A673 (cell line): ENCODE measurements at regions not wholly inside any gene's neighbourhood (a gene's known extent, or its start where the extent isn't known, plus 50 kb on each side); places are given as distances from the start of the nearest gene placed in this dataset.
A peak's percentile ranks its signal among the peaks of the same experiment; 100 is the strongest.

ENCODE experiments used
- BruUV-seq: library from RNA; stranded (reverse); fragments of 400-500 nt; replicated peaks from 2 replicates; lab custom pipeline; 2021; lab: Mats Ljungman, UMichigan
- CTCF ChIA-PET: fragments of 300-600 bp; sonication (Branson Sonifier 250); formaldehyde crosslinking; loops from one replicate; lab custom pipeline; 2022; ENCODE audit warnings: antibody characterized with exemption; lab: Charles Lee
- POLR2A ChIA-PET: fragments of 300-600 bp; sonication (Branson Sonifier 250); formaldehyde crosslinking; loops from one replicate; lab custom pipeline; 2022; ENCODE audit warnings: antibody characterized with exemption; ENCODE audit not compliant: low non-redundant PET; lab: Charles Lee
- DNase-seq: peaks from one replicate; pipeline ENCODE4 v3.0.0-alpha.2; 2015; ENCODE audit warnings: low spot score
- H3K27ac ChIP-seq: fragments of 200-600 bp; sonication (generic); 2 replicates; pipeline ENCODE4 v1.5.1; 2016; ENCODE audit warnings: mixed run types, low read depth, mild to moderate bottlenecking, mixed read lengths, antibody characterized with exemption, low read length; ENCODE audit not compliant: poor library complexity, severe bottlenecking
- H3K27me3 ChIP-seq: fragments of 200-600 bp; sonication (generic); replicated peaks from 2 replicates; pipeline ENCODE4 v1.6.1; 2017; ENCODE audit warnings: mixed run types, low read depth, mild to moderate bottlenecking, mixed read lengths, antibody characterized with exemption, low read length; ENCODE audit not compliant: insufficient read depth, poor library complexity
- H3K36me3 ChIP-seq: fragments of 200-600 bp; sonication (generic); 2 replicates; pipeline ENCODE4 v1.6.1; 2016; ENCODE audit warnings: mixed run types, mild to moderate bottlenecking, mixed read lengths, antibody characterized with exemption, low read length; ENCODE audit not compliant: insufficient read depth, poor library complexity, severe bottlenecking
- H3K4me1 ChIP-seq: fragments of 200-600 bp; sonication (generic); 2 replicates; pipeline ENCODE4 v1.6.1; 2017; ENCODE audit warnings: mixed run types, mild to moderate bottlenecking, mixed read lengths, antibody characterized with exemption, low read length; ENCODE audit not compliant: insufficient read depth, poor library complexity, severe bottlenecking
- H3K4me3 ChIP-seq: fragments of 200-600 bp; sonication (generic); 2 replicates; pipeline ENCODE4 v1.5.1; 2016; ENCODE audit warnings: low read depth, mixed run types, mild to moderate bottlenecking, mixed read lengths, low read length; ENCODE audit not compliant: poor library complexity, severe bottlenecking
- H3K9me3 ChIP-seq: fragments of 200-600 bp; sonication (generic); 2 replicates; pipeline ENCODE4 v1.6.1; 2016; ENCODE audit warnings: mixed run types, low read depth, mild to moderate bottlenecking, mixed read lengths, antibody characterized with exemption, low read length; ENCODE audit not compliant: poor library complexity, severe bottlenecking
- EZH2 ChIP-seq: fragments of 200-600 bp; sonication (generic); IDR thresholded peaks from 2 replicates; pipeline ENCODE4 v1.6.1; 2017; ENCODE audit warnings: borderline replicate concordance, low read depth, mild to moderate bottlenecking, mixed read lengths, antibody characterized with exemption, low read length; ENCODE audit not compliant: poor library complexity, severe bottlenecking
- intact Hi-C: fragments of 100-400 bp; cut with micrococcal nuclease; formaldehyde crosslinking; loops from one replicate; pipeline ENCODE4 v1.10.0; 2022; ENCODE audit not compliant: unreplicated experiment
- TF ChIP-seq, protein P1 (sequence below): fragments of 300-800, 200-600 bp; sonication (generic); conservative IDR thresholded peaks from 2 replicates; pipeline ENCODE4 v1.5.1; 2017; ENCODE audit warnings: low read depth, mild to moderate bottlenecking, antibody characterized with exemption, low read length, moderate library complexity, mixed read lengths

GRCh38 chr22:49481659-49482399 lies 345.8 kb downstream of the BRD1 start:
- ChIA-PET CTCF (no interaction called here), POLR2A (no interaction called here)
- peak; percentile 62 for DNase-seq
- intact Hi-C loops = no loop called here
- no TSS peak for BruUV-seq
- Histone ChIP-seq H3K27ac (peak overlapping the region; percentile 29), H3K4me3 (peak overlapping the region; percentile 40), H3K36me3 (no peaks in the 10 kb centered on the region), H3K27me3 (no peaks in the 10 kb centered on the region), H3K9me3 (no peaks in the 10 kb centered on the region), H3K4me1 (peaks cover 40% of the 10 kb centered on the region)
- no peak for TF ChIP-seq EZH2
- TF ChIP-seq, protein P1, sequence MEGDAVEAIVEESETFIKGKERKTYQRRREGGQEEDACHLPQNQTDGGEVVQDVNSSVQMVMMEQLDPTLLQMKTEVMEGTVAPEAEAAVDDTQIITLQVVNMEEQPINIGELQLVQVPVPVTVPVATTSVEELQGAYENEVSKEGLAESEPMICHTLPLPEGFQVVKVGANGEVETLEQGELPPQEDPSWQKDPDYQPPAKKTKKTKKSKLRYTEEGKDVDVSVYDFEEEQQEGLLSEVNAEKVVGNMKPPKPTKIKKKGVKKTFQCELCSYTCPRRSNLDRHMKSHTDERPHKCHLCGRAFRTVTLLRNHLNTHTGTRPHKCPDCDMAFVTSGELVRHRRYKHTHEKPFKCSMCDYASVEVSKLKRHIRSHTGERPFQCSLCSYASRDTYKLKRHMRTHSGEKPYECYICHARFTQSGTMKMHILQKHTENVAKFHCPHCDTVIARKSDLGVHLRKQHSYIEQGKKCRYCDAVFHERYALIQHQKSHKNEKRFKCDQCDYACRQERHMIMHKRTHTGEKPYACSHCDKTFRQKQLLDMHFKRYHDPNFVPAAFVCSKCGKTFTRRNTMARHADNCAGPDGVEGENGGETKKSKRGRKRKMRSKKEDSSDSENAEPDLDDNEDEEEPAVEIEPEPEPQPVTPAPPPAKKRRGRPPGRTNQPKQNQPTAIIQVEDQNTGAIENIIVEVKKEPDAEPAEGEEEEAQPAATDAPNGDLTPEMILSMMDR = no peak

GRCh38 chr22:49480896-49481658 lies 346.6 kb downstream of the BRD1 start:
- H3K9me3 ChIP-seq = no peaks in the 10 kb centered on the region
- H3K4me3 ChIP-seq = peak overlapping the region; percentile 40
- no peak for DNase-seq
- ChIA-PET POLR2A (interaction anchor here (0.5 kb wide), 1 partner anchor 597 kb away, joined by 9 read pairs; no protein-coding TSS in a partner anchor), CTCF (no interaction called here)
- intact Hi-C loops = no loop called here
- TF ChIP-seq, protein P1 = no peak
- TF ChIP-seq EZH2 = no peak
- no peaks in the 10 kb centered on the region for H3K36me3 ChIP-seq
- H3K27ac ChIP-seq = peak overlapping the region; percentile 29
- peaks cover 39% of the 10 kb centered on the region for H3K4me1 ChIP-seq
- BruUV-seq = no TSS peak
- H3K27me3 ChIP-seq = no peaks in the 10 kb centered on the region

- CTCF ChIA-PET = no interaction called here
- no peak overlapping the region for H3K27ac ChIP-seq
- H3K4me3 ChIP-seq = no peak overlapping the region
- H3K4me1 ChIP-seq = peaks cover 31% of the 10 kb centered on the region
- intact Hi-C loops = no loop called here
- H3K9me3 ChIP-seq = no peaks in the 10 kb centered on the region
- no peaks in the 10 kb centered on the region for H3K27me3 ChIP-seq
- DNase-seq = no peak
- POLR2A ChIA-PET = interaction anchor here (0.5 kb wide), 1 partner anchor 598 kb away, joined by 9 read pairs; no protein-coding TSS in a partner anchor
- BruUV-seq = no TSS peak
- TF ChIP-seq EZH2 = no peak
- TF ChIP-seq, protein P1 = no peak
- no peaks in the 10 kb centered on the region for H3K36me3 ChIP-seq
These were observed 347.3 kb downstream of the BRD1 start for GRCh38 chr22:49480331-49480730.
